ENCODE measurements at regions not wholly inside any gene's neighbourhood (a gene's known extent, or its start where the extent isn't known, plus 50 kb on each side); places are given as distances from the start of the nearest gene placed in this dataset.

DNA sequence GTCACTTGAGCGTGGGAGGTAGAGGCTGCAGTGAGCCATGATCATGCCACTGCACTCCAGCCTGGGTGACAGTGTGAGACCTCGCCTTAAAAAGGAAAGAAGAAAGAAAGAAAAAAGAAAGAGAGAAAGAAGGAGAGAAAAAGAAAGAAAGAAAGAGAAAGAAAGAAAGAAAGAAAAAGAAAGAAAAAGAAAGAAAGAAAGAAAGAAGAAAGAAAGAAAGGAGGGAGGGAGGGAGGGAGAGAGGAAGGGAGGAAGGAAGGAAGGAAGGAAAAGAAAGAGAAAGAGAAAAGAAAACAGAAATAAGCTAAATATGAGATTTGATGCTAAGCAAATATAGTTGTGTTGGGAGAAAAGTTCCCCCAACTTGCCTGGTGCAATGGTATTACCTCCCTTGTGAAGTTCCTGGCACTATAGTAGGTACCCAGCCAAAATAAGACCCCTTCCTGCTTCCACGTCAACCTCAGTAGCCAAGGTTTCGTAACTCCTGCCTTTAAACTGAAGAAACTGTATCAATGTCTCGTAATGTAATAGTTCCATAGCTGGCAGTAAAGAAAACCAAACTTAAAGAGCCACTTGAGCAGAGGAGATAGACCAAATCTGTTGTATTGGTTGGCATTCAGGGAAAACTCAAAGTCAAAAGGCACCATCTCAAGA lies 88.1 kb upstream of the HNRNPU start:
- no peak for DNase-seq

DNA sequence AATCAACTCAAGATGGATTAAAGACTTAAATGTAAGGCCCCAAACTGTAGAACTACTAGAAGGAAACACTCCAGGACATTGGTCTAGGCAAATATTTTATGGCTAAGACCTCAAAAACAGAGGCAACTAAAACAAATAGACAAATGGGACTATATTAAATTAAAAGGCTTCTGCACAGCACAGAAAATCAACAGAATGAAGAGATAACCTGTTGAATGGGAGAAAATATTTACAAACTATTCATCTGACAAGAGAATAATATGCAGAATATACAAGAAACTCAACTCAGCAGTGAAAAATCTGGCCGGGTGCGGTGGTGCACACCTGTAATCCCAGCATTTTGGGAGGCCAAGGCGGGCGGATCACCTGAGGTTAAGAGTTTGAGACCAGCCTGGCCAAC lies 84.1 kb upstream of the HNRNPU start:
- no peak for DNase-seq

DNA sequence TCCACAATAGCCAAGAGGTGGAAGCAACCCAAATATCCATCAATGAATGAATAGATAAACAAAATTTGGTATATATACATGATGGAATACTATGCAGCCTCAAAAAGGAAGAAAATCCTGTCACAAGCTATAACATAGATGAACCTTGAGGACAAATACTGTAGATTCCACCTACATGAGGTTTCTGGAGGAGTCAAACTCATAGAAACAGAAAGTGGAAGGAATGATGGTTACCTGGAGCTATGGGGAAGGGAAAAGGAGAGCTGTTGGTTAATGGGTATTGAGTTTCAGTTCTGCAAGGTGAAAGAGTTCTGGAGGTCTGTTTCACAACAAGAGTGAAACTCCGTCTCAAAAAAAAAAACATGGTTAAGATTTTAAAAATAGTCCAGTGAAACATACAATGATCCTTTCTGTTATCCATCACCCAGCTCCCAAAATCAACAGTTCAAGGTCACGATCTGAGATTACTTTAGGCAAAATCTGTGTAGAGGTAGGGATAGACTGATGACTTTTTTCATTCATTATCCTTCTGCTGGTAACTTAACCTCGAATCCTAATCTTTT lies 80.8 kb upstream of the HNRNPU start:
- DNase-seq, result no peak

DNA sequence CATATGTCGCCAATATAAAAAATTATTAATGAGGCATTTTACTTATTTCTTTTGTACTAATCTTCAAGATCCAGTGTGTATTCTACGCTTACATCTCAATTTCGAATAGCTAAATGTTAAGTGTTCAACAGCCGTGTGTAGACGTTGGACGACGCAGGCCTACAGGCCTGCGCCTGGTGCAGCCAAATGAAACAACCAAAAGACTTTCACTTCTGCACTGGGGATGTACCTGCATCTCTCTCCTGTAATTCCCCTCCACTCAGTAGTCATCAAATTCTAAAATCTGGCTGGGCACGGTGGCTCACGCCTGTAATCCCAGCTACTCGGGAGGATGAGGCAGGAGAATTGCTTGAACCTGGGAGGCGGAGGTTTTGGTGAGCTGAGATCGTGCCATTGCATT lies 76.8 kb upstream of the HNRNPU start:
- DNase-seq, result no peak

DNA sequence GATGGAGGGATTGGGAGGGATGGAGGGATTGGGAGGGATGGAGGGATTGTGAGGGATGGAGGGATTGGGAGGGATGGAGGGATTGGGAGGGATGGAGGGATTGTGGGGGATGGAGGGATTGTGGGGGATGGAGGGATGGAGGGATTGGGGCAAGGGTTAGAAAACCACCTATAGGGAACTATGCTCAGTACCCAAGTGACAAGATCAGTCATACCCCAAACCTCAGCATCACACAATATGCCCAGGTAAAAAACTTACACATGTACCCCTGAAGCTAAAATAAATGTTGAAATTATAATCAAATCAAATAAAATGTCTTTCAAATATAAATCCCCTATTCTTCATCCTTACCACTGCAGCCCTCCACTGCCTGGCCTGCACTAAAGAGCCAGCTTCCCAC lies 72.8 kb upstream of the HNRNPU start:
- no peak for DNase-seq

DNA sequence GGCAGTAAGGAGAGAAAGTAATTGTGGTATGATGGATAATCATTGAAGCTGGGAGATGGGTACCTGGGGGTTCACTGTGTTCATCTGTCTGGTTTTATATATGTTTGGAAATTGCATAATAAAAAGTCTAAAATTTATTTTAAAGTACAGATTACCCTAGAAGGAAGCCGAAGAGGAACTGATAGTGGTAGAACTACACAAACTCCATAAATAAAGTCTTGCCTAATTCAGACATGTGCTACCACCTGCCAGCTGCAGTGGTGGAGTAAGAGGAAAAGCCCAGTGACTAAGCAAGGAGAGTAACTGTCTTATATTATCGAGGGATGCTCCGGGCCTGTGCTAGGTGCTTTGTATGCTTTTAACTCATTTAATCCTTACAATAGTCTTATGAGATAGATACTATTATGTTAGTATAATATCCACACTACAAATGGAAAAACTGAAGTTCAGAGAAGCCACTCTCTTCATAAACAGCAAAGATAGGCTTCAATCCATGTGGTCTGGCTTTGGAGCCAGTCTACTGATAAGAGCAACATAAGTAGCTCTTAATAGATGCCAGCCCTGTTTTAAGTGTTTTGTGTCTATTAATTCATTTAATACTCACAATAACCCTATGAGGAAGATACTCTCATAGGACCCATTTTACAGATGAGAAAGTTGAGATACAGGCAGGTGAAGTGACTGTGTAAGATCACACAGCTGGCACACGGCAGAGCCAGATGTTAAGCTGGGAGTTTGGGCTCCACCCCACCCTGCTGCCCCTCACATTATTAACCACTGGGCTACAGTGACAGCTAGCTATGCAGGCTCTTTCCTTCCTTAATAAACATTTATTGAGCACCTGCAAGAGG lies 56.8 kb upstream of the HNRNPU start:
- no peak for DNase-seq

DNA sequence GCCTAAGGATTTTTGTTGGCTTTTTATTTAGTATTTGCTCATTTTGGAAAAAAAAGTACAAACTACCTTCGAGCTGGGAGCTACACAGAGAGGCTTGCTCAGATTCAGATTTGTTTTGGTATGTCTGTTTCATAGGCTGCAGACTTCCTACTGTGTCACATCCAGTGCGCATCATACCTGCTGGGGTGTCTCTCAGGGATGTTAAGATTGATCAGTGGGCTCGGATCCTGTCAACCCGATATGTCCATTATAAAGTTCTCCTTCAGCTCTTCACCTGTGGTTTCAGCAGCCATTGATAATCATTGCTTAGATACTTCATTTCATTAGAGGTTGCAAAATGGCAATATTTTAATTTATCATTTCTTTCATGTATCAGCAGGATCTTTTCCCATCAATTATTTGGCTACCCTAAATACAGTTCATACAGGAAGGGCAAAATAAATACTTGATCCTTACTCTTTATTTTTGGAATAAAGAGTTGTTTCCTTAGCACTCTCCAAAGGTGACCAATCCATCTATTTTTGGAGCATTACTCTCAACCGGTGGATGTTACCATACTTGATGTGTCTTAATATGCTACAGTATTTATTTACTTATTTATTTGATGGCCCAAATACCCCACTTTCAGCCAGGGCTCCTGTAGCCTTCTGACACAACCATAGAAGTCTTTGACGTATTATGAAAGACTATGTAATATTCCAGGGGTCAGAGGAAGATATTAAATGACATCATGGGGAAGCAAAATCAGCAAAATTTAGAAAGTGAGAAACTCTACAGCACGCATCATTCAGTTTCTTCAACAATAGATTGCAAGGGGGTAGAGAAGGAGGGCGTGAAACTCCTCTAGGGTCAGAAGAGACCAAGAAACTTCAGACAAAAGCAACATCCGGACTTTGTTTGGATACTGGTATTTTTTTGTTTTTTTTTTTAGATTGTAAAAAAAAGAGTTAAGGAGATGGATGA lies 55.3 kb upstream of the HNRNPU start:
- DNase-seq, result no peak

DNA sequence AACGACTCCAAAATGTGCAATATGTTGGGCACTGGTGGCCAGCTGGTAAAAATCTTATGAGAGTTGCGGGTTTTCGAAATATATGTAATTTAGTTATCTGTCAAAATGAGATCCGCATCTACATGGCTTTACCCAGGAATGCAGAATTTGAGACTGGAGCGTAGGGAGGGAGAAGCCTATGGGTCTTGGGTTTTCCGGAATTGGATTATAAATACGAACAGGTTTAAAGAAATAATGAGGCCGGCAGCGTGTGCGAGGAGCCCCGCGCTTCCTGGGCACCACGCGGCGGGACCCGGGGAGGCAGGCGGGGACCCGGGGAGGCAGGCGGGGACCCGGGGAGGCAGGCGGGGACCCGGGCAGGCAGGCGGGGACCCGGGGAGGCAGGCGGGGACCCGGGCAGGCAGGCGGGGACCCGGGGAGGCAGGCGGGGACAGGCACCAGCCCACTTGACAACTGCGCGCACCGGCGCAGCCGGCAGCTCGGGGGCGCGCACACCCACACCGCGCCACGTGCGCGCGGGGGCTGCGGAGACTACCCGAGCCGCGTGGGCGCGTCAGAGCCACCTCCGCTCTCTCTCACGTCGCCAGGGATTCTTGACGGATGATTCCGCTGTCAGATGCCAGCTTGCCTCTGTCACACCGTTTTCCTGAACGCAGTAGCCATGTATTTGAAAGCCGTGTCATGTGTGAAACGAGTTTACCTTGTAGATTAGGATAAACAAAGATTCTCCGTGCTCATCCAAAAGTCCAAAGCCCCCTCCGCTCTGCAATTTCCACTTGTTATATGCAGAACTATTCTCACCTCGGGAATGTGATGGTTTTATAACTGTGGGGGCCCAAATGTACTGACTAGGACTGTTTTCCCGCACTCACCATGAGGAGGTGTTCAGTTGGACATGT lies 54.3 kb upstream of the HNRNPU start:
- peak; percentile 47 for DNase-seq

DNA sequence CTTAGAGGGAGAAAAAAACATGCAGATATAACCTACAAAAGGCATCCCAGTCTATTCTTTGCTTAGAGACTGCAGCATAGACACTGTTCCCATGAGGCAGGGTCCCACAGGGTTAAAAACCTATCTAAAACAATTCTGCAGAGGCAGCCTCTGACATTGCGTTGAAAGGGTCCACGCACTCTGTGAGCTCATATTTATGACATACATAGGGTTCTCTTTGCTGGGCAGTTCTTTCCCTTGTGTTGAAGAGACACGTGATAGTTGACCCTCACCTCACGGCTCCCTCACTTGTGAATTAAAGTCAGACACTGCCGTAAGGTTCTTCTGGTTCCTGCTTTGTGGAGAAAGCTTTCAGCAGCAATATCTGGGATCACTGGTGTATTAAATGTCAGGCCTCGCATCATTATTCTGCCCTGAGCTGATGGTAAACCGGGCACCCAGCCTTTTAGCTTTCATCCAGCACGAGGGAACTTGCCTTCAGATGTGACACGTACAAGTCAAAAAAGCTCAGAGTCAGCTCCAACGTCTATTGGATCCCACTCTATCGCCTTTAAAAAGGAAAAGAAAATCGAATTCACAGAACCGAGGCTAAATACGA lies 52.8 kb upstream of the HNRNPU start:
- DNase-seq, result no peak

DNA sequence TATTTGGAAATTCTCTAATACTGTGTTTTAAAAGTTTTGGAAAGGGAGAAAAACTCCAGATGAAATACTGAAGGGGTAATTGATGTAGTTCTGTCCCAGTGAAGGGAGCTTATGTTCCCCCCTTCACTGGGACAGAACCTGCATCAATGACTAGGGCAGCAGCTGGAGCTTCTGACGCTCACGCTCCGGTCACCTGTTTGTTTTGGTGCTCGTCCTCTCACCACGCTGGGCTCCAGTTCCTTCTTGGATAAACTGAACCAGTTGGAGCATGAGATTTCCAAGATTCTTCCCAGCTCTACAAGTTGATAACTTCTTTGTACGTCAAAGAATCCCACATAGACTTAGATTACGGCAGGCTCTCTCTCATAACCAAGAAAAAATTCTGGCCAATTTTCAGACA lies 51.4 kb upstream of the HNRNPU start:
- no peak for DNase-seq

DNA sequence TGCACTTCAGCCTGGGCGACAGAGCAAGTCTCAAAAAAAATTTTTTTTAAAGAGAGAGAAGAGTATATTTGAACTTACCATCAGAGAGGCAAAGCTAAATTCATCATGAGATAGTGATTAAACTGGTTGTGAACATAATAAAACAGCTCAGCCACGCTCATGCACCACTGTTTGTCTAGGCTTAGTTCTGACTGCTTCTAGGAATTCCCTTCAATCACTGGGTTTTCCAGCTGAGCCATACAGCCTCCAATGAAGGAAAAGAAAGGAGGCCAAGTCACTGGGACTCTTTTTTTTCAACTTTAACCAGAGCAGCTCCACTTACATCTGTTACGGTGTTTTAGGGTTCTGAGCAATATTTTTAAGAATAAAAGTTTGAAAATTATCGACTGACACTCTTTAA lies 50.4 kb upstream of the HNRNPU start:
- DNase-seq, result no peak
